ENCODE measurements at regions not wholly inside any gene's neighbourhood (a gene's known extent, or its start where the extent isn't known, plus 50 kb on each side); places are given as distances from the start of the nearest gene placed in this dataset.
A peak's percentile ranks its signal among the peaks of the same experiment; 100 is the strongest.
"Not testable (repeated sequence)": the region's sequence is repeated elsewhere in the genome, so short reads cannot be mapped to it uniquely, and the experiment has no call there.

DNA sequence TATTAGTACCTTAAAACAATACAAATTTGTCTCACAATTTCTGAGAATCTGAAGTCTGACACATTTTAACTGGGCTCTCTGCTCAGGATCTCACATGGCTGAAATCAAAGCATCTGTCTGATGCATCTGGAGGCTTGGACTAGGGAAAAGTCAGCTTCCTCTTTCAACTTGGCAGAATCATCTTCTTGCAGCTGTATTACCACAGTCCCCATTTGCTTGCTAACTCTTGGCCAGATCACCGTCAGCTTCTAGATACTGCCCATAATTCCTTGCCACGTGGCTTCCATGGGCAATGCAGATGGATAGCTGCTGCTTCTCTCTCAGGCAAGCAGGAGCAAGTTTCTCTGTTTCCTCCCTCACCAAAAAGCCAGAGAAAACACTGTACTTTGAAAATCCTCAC, 1106.4 kb upstream of the CITED2 start:
- DNase-seq: no peak

DNA sequence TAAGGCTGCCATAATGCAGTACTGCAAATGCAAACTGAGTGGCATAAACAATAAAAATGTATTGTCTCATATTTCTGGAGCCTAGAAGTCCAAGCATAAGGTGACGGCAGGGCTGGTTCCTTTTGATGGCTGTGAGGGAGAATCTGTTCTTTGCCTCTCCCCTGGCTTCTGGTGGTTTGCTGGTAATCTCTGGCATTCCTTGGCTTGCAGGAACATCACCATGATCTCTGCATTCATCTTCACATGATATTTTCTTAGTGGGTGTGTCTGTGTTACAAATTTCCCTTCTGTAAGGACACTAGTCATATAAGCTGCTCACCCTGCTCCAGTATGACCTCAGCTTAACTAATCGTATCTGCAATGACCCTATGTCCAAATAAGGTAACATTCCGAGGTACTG, 1104.2 kb upstream of the CITED2 start:
- DNase-seq: no peak

DNA sequence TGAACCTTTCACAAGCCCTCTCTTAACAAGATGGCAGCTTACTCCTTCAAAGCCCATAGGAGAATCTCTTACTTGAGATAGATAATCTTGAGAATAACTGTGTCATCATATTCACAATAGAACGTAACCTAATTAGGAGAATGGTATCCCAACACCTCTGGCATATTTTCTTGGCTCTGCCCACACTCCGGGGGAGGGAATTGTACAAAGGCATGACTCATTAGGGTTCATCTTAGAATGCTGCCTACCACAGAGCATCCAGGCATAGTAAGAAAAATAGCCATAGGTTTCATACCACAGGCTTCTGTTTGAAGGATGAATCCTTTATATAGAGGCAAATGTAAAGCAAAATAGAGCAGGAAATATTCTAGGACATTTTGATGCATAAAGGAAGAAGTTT, 1100.6 kb upstream of the CITED2 start:
- DNase-seq: no peak

DNA sequence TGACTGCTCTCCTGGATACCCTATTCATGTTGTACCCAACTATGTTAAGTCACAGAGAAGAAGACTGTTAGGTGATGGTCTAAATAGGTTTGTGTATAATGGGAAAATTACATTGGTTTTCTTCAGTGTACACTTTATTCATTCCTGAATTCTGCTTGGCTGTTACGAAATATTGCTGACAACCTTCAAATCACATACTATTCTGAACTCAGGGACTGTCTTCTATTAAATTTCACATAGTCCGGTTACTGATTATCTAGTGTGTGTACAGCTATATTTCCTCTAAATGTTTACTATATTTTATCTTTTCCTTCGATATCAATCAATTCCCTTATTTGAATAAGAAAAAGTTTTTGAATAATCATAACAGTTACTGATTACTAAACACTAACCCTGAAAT, 1090.3 kb upstream of the CITED2 start:
- no peak for DNase-seq

DNA sequence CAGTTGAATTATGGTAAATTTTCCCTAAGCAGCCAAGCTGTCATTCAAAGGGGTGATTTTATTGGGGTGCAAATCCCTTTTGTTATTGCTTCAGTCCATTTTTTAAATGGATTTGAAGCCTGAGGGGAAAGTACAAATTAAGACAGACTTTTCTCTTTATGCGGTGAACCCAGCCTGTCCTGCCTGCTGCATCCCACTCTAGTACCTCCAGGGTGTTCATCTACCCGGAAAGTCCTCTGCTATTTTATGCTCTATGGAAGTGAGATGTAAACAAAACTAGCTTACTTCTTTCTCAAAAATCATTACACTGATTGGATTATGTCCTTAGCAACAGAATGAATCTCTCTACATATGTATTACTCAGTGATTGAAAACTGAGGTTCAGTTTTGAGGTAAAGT, 1088.9 kb upstream of the CITED2 start:
- DNase-seq: no peak

DNA sequence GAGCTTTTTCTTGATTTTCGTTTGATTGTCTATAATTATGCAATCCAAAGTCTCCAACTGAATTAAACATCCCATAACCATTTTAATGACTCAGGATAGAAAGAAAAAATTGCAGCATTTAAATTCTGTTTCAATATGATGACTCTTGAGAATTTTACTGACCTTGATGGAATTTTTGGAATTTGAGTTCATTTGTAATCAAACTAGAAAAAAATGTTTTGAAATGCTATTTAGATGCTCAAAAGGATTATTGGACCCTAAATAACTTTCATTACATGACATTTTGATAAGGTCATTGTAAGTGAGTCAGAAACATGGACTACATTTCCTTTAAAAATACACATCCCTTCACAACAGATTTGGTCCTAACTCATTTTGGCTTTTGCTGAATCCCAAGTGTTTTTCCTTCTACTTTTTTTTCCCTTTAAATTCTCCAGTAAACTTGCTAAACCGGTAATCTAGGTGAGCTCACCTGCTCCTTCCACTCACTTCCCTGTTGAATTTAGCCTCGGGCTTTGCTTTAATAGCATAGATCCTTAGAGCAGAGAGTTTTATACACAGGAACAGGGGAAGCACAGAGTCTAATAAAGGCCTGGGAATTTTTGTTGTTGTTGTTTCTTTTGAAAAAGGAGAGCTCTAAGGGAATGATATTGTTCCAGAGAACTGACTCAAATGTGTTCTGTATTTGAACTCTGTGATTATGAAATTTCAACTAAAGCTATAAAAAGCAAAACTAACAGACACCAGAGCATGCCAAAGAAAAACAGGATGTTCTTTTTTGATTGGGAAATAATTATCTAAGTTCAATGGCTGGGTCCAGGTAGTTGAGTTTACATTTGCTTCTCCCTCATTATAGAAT, 1088.2 kb upstream of the CITED2 start:
- DNase-seq: no peak

DNA sequence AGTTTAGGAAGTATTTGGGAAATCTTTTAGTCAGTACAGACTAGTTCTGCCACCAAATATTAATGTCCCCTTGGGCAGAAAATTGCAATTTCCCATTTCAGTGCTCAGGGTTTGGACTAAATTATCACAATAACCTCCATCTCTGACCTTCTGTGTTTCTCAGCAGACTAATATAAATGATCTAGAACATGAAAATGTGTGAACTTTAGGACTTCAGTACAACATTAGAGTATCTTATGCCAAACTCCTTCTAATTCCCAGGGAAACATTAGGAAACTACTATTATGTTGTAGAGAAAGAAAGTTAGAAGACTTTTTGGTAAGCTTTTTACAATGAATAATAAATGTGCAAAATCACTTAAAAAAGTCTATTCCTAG, 1087.6 kb upstream of the CITED2 start:
- DNase-seq: no peak

DNA sequence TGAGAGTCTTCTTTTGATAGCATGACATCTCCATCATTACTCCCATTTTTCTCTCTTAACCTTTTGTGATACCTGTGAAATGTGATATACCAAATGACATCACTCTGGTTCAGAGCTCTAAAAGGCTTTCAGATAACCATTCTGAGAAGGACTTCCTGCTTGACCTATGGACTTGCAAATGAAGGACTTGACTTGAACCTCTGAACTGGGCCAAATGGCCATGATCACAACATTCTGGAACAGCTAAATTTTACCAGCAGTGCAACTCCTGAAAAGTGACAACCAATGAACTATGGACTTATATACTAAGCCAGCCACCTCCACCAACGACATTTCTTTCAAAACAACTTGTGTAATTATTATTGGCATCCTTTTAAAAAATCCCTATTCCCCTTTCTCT, 1085.8 kb upstream of the CITED2 start:
- no peak for DNase-seq

DNA sequence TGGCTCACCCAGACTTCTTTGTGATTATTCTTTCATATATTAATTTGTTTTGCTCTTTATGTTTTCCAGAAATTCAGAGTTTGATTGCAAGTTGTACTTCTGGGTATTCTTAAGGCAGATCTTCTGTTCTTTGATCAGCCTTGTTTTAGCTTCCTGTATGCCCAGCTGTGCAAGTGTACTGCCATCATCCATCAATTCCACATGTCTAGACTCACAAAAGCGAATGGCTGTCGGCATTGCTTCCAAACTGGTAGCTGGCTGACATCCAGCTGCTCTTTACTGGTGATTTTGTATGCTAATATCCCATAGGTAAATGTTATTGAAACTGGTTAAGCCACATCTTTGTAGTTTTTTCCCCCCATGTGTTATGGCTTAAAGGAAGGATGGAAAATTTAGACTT, 1084.8 kb upstream of the CITED2 start:
- no peak for DNase-seq

DNA sequence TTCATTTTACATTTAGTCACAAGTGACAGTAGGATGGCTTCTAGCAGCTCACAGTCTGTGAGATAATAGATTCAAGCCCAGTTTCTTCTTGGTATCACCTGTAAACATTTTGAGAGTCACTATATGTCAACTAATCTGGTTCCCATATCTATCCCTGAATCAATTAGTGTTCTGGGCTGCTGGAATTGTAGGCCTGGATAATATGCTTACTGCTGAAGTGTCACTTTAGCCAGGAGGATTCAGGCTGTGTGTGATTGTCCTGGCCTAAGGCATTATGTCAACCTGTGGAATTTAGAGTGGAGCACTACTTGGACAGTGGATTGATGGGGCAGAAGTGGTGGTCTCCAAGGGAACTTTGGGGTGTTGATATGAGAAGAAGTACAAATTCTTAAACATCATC, 1071.8 kb upstream of the CITED2 start:
- no peak for DNase-seq

DNA sequence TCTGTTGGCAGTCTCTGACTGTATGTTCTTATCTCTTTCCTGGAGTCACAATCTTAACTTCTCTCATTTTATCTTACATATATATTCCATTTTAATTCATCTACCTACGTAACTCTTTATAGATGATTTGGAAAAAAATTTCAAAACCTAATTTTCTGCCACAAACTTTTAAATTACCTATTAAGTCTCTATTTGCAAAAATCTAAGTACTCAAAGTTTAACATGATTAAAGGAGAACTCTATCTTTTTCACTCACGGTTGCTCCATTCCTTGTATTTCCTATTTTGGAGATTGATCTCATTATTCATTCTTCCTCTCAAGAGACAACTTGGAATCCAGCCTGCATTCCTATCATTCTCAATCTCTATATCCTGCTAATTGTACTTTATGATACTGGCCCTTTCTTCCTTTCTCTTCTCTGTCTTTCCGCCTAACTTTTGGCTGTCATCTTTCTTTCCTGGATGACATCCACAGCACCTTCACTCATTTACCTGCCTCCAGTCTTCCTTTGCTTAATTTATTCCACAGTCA, 1071.1 kb upstream of the CITED2 start:
- DNase-seq: no peak

DNA sequence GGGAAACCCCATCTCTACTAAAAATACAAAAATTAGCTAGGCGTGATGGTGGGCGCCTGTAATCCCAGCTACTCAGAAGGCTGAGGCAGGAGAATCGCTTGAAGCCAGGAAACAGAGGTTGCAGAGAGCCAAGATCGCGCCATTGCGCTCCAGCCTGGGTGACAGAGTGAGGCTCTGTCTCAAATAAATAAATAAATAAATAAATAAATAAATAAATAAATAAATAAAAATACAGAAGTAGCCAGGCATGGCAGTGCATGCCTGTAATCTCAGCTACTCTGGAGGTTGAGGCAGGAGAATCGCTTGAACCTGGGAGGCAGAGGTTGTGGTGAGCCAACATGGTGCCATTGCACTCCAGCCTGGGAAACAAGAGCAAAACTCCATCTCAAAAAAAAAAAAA, 1068.7 kb upstream of the CITED2 start:
- DNase-seq: not testable (repeated sequence)

DNA sequence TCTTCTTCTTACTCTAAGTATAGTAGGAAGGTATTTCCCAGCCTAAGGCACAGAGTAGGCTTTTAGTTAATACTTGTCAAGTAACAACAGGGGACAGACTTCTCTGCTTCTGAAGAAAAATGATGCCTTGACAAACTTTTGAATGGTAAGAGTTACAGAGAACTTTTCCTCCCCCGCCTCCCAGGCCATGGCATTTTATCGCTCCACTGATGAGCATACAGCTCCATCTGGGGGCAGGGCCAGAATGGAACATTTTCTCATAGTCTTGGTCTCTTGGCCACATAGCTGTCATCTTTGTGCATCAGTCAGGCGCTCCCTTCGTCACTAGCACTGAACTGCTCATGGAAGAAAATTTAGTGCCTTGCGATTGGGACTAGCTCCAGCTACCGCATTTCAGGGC, 1066.8 kb upstream of the CITED2 start:
- peak; percentile 19 for DNase-seq

DNA sequence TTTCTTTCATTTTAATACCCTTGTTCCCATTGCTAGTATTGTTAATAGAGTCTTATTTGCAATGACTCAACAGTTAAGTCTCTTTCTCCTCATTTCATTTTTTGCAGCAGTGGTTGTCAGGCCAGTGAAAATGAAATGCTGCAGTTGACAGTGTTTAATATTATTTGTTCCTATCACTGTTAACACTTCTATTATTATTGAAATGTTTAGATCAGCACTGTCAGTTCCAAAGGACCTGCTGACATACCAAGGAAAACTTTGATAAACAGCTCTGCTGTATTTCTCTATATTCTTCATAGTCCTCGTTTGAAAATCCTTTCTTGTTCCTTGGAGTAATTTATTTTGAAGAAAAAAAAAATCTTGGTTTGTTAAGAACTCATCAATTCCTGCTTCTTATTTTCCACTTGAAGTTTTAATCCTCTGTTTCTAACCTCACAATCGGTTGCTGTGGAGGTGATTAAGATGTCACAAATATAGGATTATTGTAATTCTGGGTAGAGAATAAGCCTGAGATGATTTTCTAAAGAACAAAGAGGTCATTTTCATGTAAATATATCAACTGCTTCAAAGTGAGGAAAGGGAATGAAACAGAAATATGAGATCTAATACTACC, 1065.9 kb upstream of the CITED2 start:
- DNase-seq: no peak

DNA sequence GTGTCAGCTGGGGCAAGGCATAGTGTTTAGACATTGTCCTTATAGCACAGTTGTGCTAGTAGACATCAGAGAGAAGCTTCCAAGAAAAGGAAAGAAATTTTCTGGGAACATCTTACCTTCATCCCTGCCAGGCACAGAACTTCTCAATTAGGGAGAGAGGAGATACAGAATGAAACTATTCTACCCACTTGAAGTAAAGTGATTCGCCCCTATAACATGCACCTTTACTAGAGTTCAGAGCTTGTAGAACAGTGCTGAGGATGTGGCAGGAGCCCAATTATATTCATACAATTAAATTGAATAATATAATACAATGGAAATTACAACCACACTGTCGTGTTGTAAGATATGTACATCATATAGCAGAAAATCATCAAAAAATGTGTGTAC, 1063.9 kb upstream of the CITED2 start:
- no peak for DNase-seq

DNA sequence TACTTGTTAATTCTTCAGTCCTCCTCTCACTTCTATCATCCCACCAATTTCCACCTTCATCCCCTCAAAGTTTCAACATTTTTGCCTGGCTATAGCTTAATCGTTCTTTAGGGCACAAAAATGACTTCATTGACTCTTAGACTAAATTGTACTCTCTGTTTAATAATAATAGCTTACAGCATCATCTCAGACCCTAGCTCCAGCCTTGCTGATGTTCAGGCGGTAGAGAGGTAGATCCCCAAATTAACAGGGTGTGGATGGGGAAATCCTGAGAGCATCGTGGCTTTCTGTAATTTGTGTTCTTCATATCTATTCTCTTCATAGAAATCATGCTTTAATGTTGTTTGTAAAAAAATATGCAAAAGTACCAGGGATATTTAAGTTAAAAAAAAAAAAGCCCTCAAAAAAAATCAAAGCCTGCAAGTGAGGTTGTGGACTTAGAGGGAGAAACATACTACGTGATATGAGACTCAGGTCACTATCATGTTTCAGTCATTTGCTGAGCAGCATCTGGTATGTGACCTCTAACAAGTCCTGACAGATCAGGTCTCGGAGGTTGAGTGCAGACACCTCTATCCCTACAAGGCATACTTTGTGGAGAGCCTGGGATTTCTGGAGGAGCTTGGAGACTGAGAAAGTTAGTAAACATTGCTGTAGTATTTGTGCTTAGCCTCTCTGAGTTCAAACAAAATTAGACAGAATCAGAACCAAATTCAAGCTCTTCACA, 1063.3 kb upstream of the CITED2 start:
- no peak for DNase-seq

DNA sequence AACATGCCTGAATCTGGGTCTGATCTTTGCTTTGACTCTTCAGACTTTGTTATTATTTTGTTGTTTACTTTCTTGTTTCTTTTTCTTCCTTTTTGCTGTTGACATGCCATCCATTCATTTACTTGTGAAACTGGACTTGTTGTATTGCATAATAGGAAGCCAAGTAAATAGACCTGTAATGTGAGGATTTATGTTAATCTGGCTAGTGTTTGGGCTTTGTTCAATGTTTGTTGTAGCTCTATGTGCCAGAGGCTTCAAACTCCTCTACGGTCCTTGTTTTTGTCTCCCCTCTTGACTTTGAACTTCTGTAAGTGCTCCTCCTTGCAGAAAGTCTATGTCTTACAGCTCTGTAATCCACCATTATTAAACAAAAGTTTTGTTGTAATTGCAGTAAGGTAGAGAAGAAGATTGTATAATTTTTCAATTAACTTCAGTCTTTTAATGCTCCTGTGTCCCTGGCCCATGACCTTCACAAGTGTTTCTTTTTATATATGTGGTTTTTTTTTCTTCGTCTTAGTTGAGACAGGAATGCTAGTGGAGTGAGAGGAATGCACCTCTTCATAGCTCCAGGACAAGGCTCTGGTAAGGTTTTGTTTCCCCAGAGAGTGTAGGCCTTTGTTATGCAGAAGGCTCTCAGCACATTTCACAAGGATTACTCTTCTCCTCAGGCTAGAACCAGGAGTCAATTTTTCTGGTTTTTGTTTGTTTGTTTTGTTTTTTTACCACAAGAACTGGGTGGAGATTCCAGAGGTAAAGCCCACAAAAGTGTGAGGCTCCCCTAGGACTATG, 1061.8 kb upstream of the CITED2 start:
- DNase-seq: no peak

DNA sequence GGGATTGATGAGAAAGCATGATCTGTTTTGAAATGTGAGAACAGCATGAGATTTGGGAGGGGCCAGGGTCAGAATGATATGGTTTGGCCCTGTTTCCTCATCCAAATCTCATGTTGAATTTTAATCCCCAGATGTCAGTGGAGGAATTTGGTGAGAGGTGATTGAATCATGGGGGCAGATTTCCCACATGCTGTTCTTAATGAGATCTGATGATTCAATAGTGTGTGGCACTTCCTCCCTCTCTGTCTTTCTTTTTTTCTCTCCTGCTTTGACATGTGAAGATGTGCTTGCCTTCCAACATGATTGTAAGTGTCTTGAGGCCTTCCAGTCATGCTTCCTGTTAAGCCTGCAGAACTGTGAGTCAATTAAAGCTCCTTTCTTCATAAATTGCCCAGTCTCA, 1060.3 kb upstream of the CITED2 start:
- DNase-seq: no peak

DNA sequence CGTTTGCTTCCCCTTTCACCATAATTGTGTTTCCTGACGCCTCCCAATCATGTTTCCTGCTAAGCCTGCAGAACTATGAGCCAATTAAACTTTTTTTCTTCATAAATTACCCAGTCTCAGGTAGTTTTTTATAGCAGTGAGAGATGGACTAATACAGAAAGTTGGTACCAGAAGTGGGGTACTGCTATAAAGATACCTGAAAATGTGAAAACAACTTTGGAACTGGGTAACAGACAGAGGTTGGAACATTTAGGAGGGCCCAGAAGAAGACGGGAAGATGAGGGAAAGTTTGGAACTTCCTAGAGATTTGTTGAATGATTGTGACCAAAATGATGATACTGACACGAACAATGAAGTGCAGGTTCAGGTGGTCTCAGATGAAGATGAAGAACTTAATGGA, 1058.6 kb upstream of the CITED2 start:
- DNase-seq: no peak

DNA sequence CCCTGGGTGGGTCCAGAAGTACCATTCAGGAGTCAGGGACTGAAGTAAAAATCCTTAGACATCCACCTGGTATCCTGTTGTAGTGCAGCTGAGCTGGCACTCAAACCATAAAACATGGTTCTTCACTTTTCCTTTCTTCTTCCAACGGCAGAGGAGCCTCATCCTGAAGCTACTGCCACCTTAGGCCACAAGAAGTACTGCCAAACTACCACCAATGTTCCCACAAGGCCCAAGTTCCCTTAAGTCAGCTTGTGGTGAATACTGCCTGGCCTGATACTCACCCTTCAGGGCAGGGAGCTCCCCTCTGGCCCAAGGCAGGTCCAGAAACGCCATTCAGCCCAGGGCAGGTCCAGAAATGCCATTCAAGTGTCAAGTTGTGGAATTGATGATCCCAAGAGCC, 1053.4 kb upstream of the CITED2 start:
- no peak for DNase-seq

DNA sequence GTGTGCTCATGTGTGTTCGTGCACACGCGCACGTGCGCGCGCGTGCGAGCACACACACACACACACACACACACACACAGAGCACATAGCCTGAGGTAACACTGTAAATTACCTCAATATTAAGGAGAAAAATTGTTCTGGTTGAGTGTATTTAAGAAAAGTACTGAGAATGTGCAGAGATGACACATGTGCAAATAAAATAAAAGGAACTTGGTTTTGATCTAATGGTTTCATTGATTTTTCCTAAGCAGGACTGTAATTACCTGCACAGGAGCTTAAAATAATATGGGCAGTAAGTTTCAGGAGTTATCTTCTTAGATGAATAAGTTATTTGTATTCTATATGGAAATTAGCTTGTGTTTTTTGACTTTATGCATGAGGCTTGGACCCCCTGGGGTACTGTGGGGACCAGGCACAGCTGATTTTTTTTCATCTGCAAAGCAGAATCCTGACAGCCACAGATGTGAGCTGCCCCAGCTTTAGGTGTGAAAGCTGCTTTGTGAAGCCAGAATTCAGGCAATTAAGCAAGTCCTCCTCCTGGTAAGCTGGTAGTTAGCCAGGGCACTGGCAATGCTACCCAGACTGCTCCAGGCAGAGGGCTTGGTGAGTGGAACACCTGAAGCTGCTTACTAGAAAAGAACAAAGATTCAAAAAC, 1040.6 kb upstream of the CITED2 start:
- no peak for DNase-seq

DNA sequence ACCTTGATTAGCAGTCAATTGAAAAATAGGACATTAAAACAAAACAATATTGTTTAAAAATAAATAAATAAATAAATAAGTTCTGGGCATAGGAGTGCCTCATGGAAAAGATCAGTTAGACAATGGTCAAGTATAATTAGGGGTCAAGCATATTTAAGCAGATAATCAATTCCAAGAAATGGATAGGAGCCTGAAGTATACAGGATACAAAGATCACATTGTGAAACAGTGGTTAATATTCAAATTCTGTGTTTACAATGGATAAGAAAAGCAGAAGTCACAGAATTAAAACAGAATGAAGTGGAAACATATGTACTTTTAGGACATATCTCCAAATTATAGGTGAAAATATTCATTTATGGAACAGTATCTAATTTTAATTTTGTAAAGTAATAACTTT, 1028.6 kb upstream of the CITED2 start:
- no peak for DNase-seq

DNA sequence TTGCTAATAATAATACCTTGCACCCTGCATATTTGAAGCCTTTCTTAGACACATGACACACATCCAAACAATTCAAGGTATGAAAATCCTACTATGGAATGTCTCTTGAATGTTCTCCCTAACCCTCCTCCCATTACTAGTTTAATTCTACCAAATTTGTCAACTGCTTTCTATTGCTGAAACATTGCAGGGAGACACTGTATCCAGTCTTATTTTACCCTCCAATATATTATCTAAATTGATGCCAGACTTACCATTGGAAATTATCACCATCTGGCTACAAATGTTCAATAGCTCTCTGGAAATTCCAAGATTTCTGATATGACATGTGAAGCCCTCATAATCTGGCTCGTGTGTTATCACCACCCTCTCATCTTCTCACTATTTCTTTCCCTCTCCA, 1027.3 kb upstream of the CITED2 start:
- DNase-seq: no peak

Data from midbrain (tissue), 1 donor.